ENCODE measurements at regions not wholly inside any gene's neighbourhood (a gene's known extent, or its start where the extent isn't known, plus 50 kb on each side); places are given as distances from the start of the nearest gene placed in this dataset.

DNA sequence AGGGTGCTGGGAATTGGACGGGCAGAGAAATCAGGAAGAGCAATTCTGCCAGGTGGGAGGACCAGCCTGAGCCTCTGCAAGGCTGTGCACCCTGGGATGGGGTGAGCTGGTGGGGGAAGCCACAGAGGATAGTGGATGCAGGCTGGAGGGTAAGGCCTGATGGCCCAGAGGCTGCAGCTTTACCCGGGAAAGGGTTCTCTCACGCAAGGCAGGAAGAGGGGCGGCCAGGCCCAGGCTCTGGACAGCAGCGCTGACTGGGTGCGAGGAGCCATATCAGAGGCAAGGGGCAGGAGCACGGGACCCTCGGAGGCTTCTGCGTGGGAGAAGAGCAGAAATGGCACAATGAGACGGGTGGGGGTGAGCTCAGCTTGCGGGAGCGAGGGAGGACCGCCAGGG lies 104.6 kb downstream of the SOX1 start:
- no peak for TF ChIP-seq RAD21 (conservative IDR thresholded peaks at IDR 0.05)
- TF ChIP-seq, protein P1, sequence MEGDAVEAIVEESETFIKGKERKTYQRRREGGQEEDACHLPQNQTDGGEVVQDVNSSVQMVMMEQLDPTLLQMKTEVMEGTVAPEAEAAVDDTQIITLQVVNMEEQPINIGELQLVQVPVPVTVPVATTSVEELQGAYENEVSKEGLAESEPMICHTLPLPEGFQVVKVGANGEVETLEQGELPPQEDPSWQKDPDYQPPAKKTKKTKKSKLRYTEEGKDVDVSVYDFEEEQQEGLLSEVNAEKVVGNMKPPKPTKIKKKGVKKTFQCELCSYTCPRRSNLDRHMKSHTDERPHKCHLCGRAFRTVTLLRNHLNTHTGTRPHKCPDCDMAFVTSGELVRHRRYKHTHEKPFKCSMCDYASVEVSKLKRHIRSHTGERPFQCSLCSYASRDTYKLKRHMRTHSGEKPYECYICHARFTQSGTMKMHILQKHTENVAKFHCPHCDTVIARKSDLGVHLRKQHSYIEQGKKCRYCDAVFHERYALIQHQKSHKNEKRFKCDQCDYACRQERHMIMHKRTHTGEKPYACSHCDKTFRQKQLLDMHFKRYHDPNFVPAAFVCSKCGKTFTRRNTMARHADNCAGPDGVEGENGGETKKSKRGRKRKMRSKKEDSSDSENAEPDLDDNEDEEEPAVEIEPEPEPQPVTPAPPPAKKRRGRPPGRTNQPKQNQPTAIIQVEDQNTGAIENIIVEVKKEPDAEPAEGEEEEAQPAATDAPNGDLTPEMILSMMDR (IDR thresholded peaks at IDR 0.05; ENCODE audit: poor library complexity, severe bottlenecking): no peak
- no peak for TF ChIP-seq POLR2AphosphoS5 (IDR thresholded peaks at IDR 0.05)
- no peak for TF ChIP-seq EP300 (conservative IDR thresholded peaks at IDR 0.05; ENCODE audit: poor library complexity, severe bottlenecking)
- TF ChIP-seq EZH2 (IDR thresholded peaks at IDR 0.05; ENCODE audit: borderline replicate concordance, insufficient read depth, low read length, poor library complexity, severe bottlenecking): no peak
- TF ChIP-seq, protein P2, sequence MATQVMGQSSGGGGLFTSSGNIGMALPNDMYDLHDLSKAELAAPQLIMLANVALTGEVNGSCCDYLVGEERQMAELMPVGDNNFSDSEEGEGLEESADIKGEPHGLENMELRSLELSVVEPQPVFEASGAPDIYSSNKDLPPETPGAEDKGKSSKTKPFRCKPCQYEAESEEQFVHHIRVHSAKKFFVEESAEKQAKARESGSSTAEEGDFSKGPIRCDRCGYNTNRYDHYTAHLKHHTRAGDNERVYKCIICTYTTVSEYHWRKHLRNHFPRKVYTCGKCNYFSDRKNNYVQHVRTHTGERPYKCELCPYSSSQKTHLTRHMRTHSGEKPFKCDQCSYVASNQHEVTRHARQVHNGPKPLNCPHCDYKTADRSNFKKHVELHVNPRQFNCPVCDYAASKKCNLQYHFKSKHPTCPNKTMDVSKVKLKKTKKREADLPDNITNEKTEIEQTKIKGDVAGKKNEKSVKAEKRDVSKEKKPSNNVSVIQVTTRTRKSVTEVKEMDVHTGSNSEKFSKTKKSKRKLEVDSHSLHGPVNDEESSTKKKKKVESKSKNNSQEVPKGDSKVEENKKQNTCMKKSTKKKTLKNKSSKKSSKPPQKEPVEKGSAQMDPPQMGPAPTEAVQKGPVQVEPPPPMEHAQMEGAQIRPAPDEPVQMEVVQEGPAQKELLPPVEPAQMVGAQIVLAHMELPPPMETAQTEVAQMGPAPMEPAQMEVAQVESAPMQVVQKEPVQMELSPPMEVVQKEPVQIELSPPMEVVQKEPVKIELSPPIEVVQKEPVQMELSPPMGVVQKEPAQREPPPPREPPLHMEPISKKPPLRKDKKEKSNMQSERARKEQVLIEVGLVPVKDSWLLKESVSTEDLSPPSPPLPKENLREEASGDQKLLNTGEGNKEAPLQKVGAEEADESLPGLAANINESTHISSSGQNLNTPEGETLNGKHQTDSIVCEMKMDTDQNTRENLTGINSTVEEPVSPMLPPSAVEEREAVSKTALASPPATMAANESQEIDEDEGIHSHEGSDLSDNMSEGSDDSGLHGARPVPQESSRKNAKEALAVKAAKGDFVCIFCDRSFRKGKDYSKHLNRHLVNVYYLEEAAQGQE (IDR thresholded peaks at IDR 0.05; ENCODE audit: borderline replicate concordance): no peak
- no peak for TF ChIP-seq SMC3 (conservative IDR thresholded peaks at IDR 0.05; ENCODE audit: poor library complexity)
- no peak for TF ChIP-seq MXI1 (conservative IDR thresholded peaks at IDR 0.05; ENCODE audit: poor library complexity, severe bottlenecking)
- no peak for TF ChIP-seq TAF1 (IDR thresholded peaks at IDR 0.05; ENCODE audit: low read depth)
- Histone ChIP-seq H3K4me3 (ENCODE audit: low read length) (no peak overlapping the region), H3K79me2 (replicated peaks; ENCODE audit: insufficient read depth, low read length) (no peaks in the 10 kb centered on the region), H3F3A (ENCODE audit: insufficient read depth, low read length, poor library complexity, severe bottlenecking) (no peaks in the 10 kb centered on the region), H3K27ac (ENCODE audit: low read length) (no peak overlapping the region), H3K9ac (ENCODE audit: low read length) (no peak overlapping the region), H4K20me1 (ENCODE audit: insufficient read depth) (no peaks in the 10 kb centered on the region), H3K9me3 (ENCODE audit: low read length) (no peaks in the 10 kb centered on the region), H3K36me3 (ENCODE audit: insufficient read depth, low read length) (no peaks in the 10 kb centered on the region), H3K27me3 (ENCODE audit: insufficient read depth, low read depth, low read length) (no peaks in the 10 kb centered on the region), H3K4me2 (ENCODE audit: low read length) (no peak overlapping the region), H2AFZ (ENCODE audit: low read depth, low read length) (no peak overlapping the region), H3K9me2 (ENCODE audit: insufficient read depth, low read length) (no peaks in the 10 kb centered on the region)

DNA sequence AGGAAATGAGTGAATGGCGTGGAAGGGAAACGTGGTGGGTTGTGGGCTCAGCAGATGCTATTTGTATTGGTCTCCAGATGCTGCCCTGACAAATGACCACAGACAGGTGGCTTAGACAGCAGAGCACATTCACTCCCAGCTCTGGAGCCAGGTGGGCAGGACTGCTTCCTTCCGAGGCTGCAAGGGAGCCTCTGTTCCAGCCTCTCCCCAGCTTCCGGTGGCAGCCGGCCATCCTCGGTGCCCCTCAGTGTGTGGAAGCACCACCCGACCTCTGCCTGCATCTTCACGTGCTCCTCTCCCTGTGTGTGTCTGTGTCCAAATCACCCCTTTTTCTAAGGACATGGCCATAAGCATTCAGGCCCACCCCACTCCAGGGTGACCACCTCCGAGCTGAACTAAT lies 105.1 kb downstream of the SOX1 start:
- no peak overlapping the region for H3K27ac ChIP-seq (ENCODE audit: low read length)
- H3K36me3 ChIP-seq (ENCODE audit: insufficient read depth, low read length): no peaks in the 10 kb centered on the region
- no peaks in the 10 kb centered on the region for H4K20me1 ChIP-seq (ENCODE audit: insufficient read depth)
- no peaks in the 10 kb centered on the region for H3K79me2 ChIP-seq (replicated peaks; ENCODE audit: insufficient read depth, low read length)
- no peak overlapping the region for H3K4me3 ChIP-seq (ENCODE audit: low read length)
- no peaks in the 10 kb centered on the region for H3K27me3 ChIP-seq (ENCODE audit: insufficient read depth, low read depth, low read length)
- no peak overlapping the region for H2AFZ ChIP-seq (ENCODE audit: low read depth, low read length)
- H3K4me2 ChIP-seq (ENCODE audit: low read length): no peak overlapping the region
- no peak overlapping the region for H3K9ac ChIP-seq (ENCODE audit: low read length)
- H3F3A ChIP-seq (ENCODE audit: insufficient read depth, low read length, poor library complexity, severe bottlenecking): no peaks in the 10 kb centered on the region
- no peaks in the 10 kb centered on the region for H3K9me3 ChIP-seq (ENCODE audit: low read length)
- TF ChIP-seq EZH2 (IDR thresholded peaks at IDR 0.05; ENCODE audit: borderline replicate concordance, insufficient read depth, low read length, poor library complexity, severe bottlenecking) (no peak), TAF1 (IDR thresholded peaks at IDR 0.05; ENCODE audit: low read depth) (no peak), MXI1 (conservative IDR thresholded peaks at IDR 0.05; ENCODE audit: poor library complexity, severe bottlenecking) (no peak), EP300 (conservative IDR thresholded peaks at IDR 0.05; ENCODE audit: poor library complexity, severe bottlenecking) (no peak)
- TF ChIP-seq, protein P2 (IDR thresholded peaks at IDR 0.05; ENCODE audit: borderline replicate concordance): no peak
- TF ChIP-seq, protein P1 (IDR thresholded peaks at IDR 0.05; ENCODE audit: poor library complexity, severe bottlenecking): no peak
- H3K9me2 ChIP-seq (ENCODE audit: insufficient read depth, low read length): no peaks in the 10 kb centered on the region

Measured in neural cell (in vitro differentiated cells).